ENCODE measurements at regions not wholly inside any gene's neighbourhood (a gene's known extent, or its start where the extent isn't known, plus 50 kb on each side); places are given as distances from the start of the nearest gene placed in this dataset.

DNA sequence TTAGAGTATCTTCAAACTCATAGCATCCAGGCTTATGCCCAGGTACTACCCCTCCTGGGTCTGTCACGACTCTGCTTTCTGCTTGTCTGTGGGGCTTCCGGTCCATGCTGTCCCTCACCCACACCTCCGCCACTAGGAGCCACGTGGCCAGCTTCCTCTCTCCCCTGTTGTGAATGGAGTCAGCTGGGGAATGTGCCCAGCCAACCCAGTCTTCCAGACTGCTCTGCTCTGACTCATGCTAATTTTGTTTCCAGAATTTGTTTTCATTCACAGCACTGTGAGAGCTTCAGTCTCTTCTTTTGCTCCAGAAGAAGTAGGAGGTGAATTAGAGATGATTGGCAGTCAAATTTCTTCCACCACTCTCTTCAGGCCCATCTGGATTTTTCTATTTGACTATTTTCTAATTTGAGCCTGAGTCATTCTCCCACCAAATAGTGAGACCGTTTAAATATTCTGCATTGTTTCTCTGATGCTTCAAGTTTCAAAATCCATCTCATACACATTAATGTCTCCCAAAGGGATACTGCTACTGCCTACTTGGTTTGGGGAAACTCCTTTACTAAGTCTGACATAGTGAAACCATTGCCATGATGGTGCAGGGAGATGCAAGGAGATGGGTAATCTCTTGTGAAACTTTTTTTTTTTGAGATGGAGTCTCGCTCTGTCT lies 424.1 kb upstream of the KIF2A start:
- TF ChIP-seq ELF4 (IDR thresholded peaks at IDR 0.05) = no peak
- no peak for TF ChIP-seq CTBP1 (IDR thresholded peaks at IDR 0.05; ENCODE audit: borderline replicate concordance)
- TF ChIP-seq SP1 (IDR thresholded peaks at IDR 0.05) = no peak
- TF ChIP-seq FOXA1 (IDR thresholded peaks at IDR 0.05) = no peak
- no peak for TF ChIP-seq HDGF (IDR thresholded peaks at IDR 0.05; ENCODE audit: borderline replicate concordance)
- no peak for TF ChIP-seq FOXK2 (IDR thresholded peaks at IDR 0.05)
- no peak for TF ChIP-seq BHLHE40 (IDR thresholded peaks at IDR 0.05; ENCODE audit: borderline replicate concordance)
- TF ChIP-seq, protein P1, sequence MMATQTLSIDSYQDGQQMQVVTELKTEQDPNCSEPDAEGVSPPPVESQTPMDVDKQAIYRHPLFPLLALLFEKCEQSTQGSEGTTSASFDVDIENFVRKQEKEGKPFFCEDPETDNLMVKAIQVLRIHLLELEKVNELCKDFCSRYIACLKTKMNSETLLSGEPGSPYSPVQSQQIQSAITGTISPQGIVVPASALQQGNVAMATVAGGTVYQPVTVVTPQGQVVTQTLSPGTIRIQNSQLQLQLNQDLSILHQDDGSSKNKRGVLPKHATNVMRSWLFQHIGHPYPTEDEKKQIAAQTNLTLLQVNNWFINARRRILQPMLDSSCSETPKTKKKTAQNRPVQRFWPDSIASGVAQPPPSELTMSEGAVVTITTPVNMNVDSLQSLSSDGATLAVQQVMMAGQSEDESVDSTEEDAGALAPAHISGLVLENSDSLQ (IDR thresholded peaks at IDR 0.05) = no peak
- TF ChIP-seq NFRKB (IDR thresholded peaks at IDR 0.05) = no peak
- no peak for TF ChIP-seq L3MBTL2 (conservative IDR thresholded peaks at IDR 0.05)
- TF ChIP-seq ARNT (IDR thresholded peaks at IDR 0.05) = no peak
- no peak for TF ChIP-seq SUZ12 (IDR thresholded peaks at IDR 0.05)
- no peak for TF ChIP-seq ZNF384 (IDR thresholded peaks at IDR 0.05)
- no peak for TF ChIP-seq LEF1 (IDR thresholded peaks at IDR 0.05; ENCODE audit: borderline replicate concordance)
- no peak for TF ChIP-seq TARDBP (IDR thresholded peaks at IDR 0.05)
- POLR2A ChIA-PET = no interaction called here
- DNase-seq (ENCODE audit: extremely low spot score) = no peak
- CTCF ChIA-PET = no interaction called here

DNA sequence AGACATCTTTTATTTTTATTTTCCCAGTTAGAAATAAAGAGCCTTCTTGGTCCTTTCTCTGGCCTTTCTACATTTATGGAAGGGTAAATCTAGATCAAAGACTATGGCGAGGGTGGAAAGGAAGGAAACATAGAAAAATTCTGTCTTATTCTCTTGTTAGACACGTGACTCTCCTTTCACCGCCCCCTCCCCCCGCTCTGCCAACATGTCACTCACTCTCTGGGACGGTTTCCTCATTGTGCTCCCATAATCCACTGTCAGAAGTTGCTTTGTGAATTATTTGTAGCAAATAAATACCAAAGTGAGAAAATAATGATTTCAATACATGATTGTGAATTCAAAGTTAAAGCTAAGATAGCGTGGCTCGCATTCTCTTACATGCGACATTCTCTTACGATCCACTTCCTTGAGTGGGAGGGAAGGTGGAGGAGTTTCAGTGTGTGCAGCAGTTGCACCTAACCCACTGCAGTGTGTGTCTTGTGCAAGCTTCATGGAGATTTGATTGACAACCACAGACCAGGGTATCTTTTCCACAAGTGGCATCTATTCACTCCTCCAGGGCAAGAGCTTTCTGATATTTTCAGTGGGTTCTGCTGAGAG lies 423.0 kb upstream of the KIF2A start:
- POLR2A ChIA-PET = no interaction called here
- DNase-seq (ENCODE audit: extremely low spot score) = no peak
- CTCF ChIA-PET = no interaction called here
- TF ChIP-seq BHLHE40 (IDR thresholded peaks at IDR 0.05; ENCODE audit: borderline replicate concordance) = no peak
- TF ChIP-seq, protein P1 (IDR thresholded peaks at IDR 0.05) = no peak
- TF ChIP-seq LEF1 (IDR thresholded peaks at IDR 0.05; ENCODE audit: borderline replicate concordance) = no peak

DNA sequence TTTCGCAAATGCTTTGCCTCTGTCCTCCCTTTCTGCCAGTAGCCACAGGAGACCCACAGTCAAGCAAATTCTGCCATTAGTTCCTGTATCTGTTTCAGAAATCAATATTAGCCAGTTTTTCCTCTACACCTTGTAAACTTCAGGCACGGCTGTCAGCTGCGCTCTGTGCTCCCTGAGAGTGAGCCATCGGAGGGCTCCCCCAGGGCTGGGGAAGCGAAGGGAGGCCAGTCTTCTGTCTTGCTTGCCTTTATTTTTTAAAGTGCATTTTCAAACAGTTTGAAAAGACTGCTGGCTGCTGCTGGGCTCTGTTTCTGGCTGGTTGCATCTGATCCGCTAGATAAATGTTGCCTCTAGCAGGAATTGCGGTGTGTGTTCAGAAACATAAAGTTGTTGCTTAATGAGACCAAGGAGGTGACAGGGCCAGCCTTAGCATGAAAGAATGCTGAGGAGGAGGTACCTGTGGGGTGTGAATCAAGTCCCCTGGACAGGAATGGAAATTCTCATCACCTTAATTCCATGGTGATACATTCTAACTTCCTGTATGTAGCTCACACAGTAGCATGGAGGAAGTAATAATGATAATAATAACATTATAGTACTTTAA lies 421.7 kb upstream of the KIF2A start:
- ChIA-PET CTCF (no interaction called here), POLR2A (no interaction called here)
- TF ChIP-seq FOXK2 (IDR thresholded peaks at IDR 0.05) (no peak), HDGF (IDR thresholded peaks at IDR 0.05; ENCODE audit: borderline replicate concordance) (no peak), ELF4 (IDR thresholded peaks at IDR 0.05) (no peak), FOXM1 (IDR thresholded peaks at IDR 0.05; ENCODE audit: borderline replicate concordance) (no peak), L3MBTL2 (conservative IDR thresholded peaks at IDR 0.05) (no peak), NFRKB (IDR thresholded peaks at IDR 0.05) (no peak), SUZ12 (IDR thresholded peaks at IDR 0.05) (no peak), LEF1 (IDR thresholded peaks at IDR 0.05; ENCODE audit: borderline replicate concordance) (no peak), BHLHE40 (IDR thresholded peaks at IDR 0.05; ENCODE audit: borderline replicate concordance) (no peak), TARDBP (IDR thresholded peaks at IDR 0.05) (no peak), ZNF384 (IDR thresholded peaks at IDR 0.05) (no peak), ARNT (IDR thresholded peaks at IDR 0.05) (no peak), FOXA1 (IDR thresholded peaks at IDR 0.05) (no peak), CTBP1 (IDR thresholded peaks at IDR 0.05; ENCODE audit: borderline replicate concordance) (no peak), SP1 (IDR thresholded peaks at IDR 0.05) (no peak)
- TF ChIP-seq, protein P1 (IDR thresholded peaks at IDR 0.05) = no peak
- no peak for DNase-seq (ENCODE audit: extremely low spot score)

DNA sequence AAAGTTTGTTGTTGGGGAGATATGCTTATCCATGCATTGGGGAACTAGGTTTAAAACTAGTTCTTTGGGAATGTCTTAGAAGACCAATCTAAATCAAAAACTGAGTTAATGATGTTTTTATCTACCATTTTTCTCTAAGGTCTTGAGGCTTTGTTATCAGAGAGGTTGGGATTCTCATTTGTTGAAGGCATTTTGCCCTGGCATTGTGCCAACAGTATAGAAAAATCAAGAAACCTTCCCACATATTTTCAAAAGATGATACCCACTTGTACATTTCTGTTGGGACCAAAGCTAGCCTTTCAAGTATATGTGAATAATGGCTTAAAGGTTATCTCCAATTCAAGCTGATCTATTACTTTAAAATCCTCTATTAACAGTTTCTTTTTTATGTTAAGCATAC lies 419.8 kb upstream of the KIF2A start:
- ChIA-PET CTCF (no interaction called here), POLR2A (no interaction called here)
- TF ChIP-seq TARDBP (IDR thresholded peaks at IDR 0.05) (no peak), L3MBTL2 (conservative IDR thresholded peaks at IDR 0.05) (no peak), FOXK2 (IDR thresholded peaks at IDR 0.05) (no peak), CTBP1 (IDR thresholded peaks at IDR 0.05; ENCODE audit: borderline replicate concordance) (no peak), FOXM1 (IDR thresholded peaks at IDR 0.05; ENCODE audit: borderline replicate concordance) (no peak), LEF1 (IDR thresholded peaks at IDR 0.05; ENCODE audit: borderline replicate concordance) (no peak), BHLHE40 (IDR thresholded peaks at IDR 0.05; ENCODE audit: borderline replicate concordance) (no peak), ARNT (IDR thresholded peaks at IDR 0.05) (no peak), ELF4 (IDR thresholded peaks at IDR 0.05) (no peak), FOXA1 (IDR thresholded peaks at IDR 0.05) (no peak), ZNF384 (IDR thresholded peaks at IDR 0.05) (no peak), SUZ12 (IDR thresholded peaks at IDR 0.05) (no peak), NFRKB (IDR thresholded peaks at IDR 0.05) (no peak)
- TF ChIP-seq, protein P1 (IDR thresholded peaks at IDR 0.05) = no peak

GRCh38 chr5:61887271-61887670 lies 418.7 kb upstream of the KIF2A start:
- CTCF ChIA-PET = no interaction called here
- TF ChIP-seq CTBP1 (IDR thresholded peaks at IDR 0.05; ENCODE audit: borderline replicate concordance) (no peak), FOXM1 (IDR thresholded peaks at IDR 0.05; ENCODE audit: borderline replicate concordance) (no peak), BHLHE40 (IDR thresholded peaks at IDR 0.05; ENCODE audit: borderline replicate concordance) (no peak), SUZ12 (IDR thresholded peaks at IDR 0.05) (no peak), TARDBP (IDR thresholded peaks at IDR 0.05) (no peak), FOXK2 (IDR thresholded peaks at IDR 0.05) (no peak), SP1 (IDR thresholded peaks at IDR 0.05) (no peak)
- TF ChIP-seq, protein P1 (IDR thresholded peaks at IDR 0.05) = no peak
- POLR2A ChIA-PET = no interaction called here
- DNase-seq (ENCODE audit: extremely low spot score) = no peak

More for the DNA sequence above, 419.8 kb upstream of the KIF2A start:
- no peak for DNase-seq (ENCODE audit: extremely low spot score)
